ENCODE measurements at regions not wholly inside any gene's neighbourhood (a gene's known extent, or its start where the extent isn't known, plus 50 kb on each side); places are given as distances from the start of the nearest gene placed in this dataset.
"Not testable (repeated sequence)": the region's sequence is repeated elsewhere in the genome, so short reads cannot be mapped to it uniquely, and the experiment has no call there.

DNA sequence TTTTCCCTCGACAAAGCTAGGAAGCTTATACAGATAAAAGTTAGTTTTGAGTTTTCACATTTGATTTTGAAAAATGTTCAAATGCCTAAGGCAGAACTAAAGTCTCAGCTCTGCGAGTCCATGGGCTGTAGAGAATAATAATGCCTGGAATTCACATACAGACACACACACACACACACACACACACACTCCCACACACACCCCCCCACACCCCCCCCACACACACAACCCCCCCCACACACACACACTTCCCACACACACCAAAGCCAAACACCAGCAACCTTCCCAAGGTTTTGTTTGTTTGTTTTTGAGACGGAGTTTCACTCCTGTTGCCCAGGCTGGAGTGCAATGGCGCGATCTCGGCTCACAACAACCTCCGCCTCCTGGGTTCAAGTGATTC, 62.8 kb upstream of the EIF5 start:
- DNase-seq = no peak

DNA sequence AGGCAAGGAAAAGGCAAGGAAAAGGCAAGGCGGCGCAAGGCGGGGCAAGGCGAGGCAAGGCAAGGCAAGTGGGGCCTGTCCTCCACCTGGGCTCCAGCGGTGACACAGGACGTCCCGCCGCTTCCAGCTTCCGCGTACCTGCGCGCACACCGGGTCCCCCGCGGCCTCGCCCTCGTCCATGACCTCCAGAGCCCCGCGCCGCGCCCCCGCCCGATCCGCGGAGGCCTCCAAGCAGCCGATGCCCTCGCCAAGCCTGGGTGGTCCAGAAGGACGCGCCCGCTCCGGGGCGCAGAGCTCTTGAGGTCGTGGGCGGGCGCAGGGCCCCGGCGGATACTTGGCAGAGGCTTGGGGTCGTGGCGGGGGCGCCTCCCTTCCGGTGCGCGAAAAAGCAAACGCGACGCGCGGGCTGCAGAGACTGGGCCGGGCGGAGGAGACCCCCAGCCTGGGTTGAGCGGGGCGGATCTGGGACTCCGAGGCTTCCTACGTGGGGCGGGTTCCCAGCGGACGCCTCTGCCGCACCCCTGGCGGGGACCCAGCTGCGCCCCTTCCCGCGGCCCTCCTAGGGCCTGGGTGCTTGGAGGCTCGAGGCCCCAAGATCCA, 60.8 kb upstream of the EIF5 start:
- DNase-seq = no peak

DNA sequence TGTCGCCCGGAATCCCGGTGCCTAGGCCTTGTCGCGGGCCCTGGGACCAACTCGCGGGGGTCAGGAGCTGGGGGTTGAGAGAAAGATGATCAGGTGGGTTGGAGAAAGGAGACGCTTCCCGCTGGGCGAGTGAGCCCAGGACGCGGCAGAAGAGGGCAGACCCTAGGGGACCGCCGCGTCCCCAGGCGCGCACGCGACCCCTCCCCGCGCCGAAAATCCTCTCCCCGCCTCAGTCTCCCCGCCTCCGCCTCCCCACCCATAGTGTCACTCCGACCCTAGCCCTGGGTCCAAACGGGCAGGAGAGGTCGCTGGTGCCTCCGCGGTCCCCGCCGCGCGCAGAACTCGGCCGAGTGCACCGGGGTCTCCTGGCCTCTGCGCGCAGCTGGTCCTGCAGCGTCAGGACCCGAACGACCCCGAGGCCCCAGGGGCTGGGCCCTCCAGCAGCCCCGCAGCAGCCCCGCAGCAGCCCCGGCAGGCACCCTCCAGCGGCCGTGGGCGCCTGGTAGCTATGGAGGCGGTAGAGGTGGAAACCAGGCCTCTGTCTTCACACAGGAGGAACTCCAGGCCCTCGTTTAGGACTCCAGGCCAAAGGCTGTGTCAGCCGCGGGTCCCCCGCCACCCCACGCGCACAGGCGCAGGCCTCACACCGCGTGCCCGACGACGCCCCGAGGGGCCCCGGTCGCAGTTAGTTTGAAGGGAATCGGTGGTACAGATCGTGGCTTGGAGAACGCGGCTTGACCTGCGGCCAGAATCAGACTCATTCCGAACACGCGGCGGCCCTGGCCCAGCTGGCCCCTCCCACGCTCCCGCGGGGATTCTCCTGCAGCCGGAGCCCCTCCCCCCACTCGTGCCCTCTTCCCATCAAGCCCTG, 60.1 kb upstream of the EIF5 start:
- no peak for DNase-seq

DNA sequence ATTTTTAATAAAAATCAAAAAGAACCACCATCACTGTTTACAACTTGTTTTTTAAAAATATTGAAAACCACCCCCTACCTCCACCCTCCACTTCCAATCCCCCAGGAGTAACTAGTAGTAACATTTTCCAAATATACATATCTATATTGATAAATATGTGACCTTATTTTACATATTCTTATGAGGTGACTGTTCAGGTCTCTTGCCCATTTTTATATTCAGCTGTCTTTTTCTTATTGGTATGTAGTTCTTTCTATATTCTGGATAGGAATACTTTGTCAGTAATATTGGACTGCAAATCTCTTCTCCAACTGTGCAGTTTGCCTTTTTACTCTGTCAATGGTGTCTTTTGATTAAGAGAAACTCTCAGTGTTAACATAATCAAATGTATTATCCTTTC, 59.0 kb upstream of the EIF5 start:
- no peak for DNase-seq

DNA sequence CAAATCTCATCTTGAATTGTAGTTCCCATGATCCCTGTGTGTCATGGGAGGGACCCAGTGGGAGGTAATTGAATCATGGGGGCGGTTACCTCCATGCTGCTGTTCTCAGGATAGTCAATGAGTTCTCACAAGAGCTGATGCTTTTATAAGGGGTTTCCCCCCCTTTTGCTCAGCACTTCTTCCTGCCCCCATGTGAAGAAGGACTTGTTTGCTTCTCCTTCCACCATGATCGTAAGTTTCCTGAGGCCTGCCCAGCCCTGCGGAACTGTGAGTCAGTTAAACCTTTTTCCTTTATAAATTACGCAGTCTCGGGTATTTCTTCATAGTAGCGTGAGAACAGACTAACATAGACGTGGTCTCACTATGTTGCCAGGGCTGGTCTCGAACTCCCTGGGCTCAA, 56.1 kb upstream of the EIF5 start:
- no peak for DNase-seq

DNA sequence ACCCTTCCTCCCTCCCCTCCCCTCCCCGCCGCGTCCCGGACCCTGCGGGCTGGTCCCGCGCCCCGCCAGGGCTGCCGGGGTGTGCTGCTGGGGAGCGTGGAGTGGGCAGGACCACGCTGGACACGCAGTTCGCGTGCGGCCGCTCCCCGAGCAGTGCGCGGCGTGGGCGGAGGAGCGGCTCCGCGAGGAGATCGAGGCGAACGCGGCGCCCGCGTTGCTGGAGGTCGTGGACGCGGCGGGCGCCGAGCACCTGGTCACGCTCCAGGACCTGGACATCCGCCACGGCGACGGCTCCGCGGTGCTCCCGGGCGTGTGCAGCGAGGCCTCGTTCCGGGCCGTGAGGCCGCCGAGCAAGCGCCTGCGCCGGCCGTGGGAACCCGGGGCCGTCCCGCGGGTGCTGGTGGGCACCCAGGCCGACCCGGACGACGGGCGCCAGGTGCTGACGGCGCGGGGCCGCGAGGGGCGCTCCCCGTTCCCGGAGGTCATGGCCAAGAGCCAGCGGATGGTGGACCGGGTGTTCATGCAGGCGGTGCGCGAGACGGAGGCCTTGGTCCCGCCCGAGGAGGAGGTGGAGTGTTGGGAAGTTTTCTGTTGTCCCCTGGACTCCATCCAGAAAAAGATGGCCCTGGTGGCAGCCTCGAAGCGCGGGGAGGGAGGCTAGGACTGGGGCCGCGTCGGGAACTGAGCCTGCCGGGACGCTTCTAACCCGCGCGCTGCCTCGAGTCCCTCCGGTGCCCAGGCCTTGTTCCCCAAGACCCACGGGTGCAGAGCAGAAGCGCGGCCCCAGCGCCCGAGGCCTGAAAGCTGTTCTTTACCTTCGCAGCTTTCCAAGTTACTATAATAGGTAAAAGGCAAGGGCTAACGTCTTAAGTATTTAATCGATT, 54.7 kb upstream of the EIF5 start:
- DNase-seq = no peak

DNA sequence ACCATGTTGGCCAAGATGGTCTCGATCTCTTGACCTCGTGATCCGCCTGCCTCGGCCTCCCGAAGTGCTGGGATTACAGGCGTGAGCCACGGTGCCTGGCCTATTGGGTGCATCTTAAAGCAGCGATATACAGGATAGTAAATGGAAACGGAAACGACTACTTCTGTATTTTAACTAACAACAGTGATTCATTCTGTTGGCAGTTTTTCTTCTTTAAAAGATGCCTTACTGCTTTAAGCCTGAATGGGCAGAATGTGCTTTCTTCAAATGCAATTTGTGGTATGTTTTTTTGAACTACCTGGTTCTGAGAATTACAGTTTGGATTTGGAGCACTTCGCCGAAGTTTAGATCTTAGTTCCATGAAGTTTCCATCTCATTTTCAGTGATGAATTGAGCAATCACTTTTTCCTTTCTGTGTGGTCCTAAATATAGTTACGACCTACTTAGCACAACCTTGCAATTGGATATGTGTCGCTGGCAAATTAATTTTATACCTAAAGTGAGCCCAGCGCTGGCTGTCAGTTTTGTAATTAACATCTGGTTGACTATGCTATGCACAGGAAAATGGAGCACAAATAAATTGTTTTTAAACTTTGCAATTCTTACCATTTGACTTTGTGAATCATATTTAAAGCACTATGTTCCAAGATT, 53.6 kb upstream of the EIF5 start:
- no peak for DNase-seq

DNA sequence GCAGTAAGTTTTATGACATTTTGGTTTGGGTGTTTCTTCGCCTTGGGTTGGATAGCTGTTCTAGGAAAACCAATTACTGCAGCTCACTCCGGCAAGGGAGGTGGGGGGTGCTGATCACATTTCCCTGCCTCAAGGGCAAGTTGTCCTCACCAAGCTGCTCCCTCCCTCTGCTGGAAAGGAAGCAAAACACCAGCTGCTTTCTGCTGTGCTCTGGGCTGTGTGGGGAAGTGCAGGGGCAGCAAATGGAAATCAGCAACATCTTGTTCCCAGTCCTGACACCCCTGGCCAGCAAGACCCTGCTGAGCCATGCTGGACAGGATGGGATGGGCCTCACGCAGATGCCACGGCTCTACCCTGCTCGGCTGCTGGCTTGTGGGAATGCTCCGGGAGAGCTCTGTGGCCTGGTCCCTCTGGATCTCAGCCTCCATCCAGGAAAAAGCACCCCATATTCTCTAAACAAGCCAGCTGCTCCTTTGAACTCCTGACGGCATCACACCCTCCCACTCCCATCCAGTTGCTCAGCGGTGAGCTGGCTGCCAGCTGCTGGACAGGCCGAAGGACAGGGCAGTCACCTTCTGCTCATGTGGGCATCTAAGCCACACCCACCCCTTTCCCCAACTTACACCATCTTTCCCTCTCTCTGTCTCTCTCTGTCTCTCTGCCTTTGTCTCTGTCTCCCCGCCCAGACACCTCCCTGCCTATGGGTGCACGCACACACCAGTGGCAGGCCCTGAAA, 52.4 kb upstream of the EIF5 start:
- DNase-seq = peak; percentile 13 to 28

DNA sequence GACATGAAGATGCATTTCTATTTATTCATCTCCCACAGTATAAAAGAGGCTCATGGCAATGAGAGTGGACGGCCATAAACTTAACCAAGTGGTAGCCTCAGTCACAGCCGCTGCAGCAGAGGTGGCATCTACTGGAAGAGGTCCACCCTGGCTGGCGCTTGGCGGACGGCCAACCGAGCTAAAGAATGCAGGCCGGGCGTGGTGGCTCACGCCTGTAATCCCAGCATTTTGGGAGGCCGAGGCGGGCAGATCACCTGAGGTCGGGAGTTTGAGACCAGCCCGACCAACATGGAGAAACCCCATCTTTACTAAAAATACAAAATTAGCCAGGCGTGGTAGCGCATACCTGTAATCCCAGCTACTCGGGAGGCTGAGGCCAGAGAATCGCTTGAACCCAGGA, 51.7 kb upstream of the EIF5 start:
- DNase-seq = not testable (repeated sequence)

DNA sequence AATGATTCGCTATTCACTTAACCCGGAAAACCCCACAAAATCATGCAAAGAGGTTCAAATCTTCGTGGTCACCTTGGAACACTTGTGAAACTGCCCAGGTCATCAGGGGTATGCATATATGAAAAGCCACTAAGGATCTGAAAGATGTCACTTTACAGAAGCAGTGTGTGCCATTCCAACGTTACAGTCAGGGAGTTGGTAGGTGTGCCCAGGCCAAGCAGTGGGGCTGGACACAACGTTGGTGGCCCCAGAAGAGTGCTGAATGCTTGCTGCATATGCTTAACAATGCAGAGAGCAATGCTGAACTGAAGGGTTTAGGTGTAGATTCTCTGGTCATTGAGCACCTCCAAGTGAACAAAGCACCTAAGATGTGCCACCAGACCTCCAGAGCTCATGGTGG, 51.1 kb upstream of the EIF5 start:
- no peak for DNase-seq

DNA sequence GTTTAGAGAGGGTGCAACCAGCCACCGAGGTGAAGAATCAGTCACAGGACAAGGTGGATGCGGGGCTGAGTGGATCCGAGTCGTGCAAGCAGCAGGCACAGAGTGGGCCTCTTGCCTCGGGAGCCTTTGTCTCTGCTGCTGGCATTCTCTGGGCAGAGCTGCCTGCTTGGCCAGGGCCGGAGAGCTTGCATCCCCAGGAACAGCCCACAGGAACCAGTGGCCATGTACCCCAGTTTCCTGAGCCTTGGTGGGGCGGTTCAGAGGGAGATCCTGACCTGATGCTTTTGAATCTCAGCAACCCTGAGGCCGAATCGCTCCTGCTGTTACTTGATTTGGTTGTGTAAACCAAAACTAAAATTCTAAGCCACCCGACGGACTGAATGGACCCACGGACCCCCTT, 50.1 kb upstream of the EIF5 start:
- no peak for DNase-seq

All from Kasumi-1 (cell line).